GM19238 (cell line): ENCODE measurements at regions not wholly inside any gene's neighbourhood (a gene's known extent, or its start where the extent isn't known, plus 50 kb on each side); places are given as distances from the start of the nearest gene placed in this dataset.

Experiments used
- DNase-seq: peaks from one replicate; pipeline ENCODE4 v3.0.0; 2011; ENCODE audit warnings: low spot score; ENCODE audit not compliant: insufficient read length

DNA sequence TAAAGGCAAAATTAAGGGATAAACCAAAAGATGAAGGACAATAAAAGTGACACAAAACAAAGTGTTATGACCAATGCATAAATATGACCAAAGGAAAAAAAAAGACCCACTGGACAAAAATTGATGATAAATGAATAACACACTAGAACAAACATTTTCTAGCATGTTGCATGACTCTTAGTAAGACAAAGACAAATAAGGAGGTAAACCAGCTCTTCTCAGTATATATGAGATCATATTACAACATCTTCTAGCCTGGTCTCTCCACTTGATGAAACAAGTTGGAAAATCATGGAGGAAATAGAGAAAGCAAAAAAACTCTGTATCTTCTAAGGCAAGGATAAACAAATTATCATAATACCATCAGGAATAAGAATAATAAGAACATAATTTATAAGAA lies 163.9 kb upstream of the GBE1 start:
- no peak for DNase-seq

- no peak for DNase-seq
Measured at GRCh38 chr3:81923038-81923437, 161.6 kb upstream of the GBE1 start.

DNA sequence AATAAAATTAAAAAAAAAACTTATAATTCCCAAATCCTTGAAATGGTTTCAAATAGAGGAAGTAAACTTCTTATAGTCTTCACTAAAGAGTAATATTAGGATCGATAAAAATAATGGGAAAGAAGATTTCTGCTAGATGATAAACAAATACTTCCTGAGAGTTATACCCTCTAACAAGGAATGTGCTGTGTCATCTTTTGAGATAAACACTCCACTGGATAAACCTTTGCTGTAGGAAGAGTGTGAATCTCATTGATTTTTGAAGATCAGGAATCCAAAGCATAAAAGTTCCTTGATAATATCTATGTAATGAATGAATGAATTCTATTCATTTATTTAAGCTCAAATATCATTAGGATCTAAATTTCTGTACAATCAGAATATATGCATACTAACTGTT lies 161.0 kb upstream of the GBE1 start:
- no peak for DNase-seq

GRCh38 chr3:81920816-81921215 lies 159.4 kb upstream of the GBE1 start:
- DNase-seq, result no peak

- no peak for DNase-seq
Measured at GRCh38 chr3:81916890-81917289, 155.4 kb upstream of the GBE1 start.

DNA sequence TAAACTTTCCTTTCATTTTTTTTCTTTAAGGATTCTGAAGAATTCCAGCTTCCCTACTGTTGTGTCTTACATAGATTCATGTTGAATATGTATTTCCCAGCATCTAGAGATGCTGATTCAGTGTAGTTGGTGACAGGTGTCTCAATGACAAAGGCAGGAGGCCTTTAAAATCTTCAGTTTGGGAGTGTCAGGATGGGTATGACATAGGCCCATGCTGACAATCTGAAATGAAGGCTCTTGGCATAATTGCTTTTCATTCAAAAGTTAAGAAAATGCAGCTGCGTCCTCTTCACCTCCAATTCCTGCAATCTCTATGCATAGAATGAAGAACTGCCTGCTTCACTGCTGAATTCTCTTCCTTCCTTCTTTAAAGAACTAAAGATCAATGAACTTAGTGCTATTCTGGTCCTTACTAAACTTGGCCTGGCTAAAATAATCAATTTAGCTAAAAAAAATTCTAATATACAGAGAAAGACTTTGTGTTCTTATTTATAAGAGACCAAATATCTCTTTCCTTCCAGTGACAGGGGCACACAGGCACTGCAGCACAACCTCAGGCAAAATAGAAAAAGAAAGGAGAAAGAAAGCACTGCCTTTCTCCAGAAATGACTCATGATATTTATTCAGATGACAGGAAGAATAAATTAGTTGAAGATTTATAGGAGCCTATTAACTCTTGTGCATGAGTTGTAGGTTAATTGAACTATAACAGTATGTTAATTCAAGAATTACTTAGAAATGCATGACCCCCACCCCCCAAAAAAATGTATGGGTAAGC lies 152.6 kb upstream of the GBE1 start:
- no peak for DNase-seq

GRCh38 chr3:81911221-81911620 lies 149.8 kb upstream of the GBE1 start:
- no peak for DNase-seq

- no peak for DNase-seq
Measured at GRCh38 chr3:81910244-81910852, 148.9 kb upstream of the GBE1 start.

GRCh38 chr3:81909796-81910195 lies 148.4 kb upstream of the GBE1 start:
- DNase-seq, result no peak

GRCh38 chr3:81908561-81908960 lies 147.1 kb upstream of the GBE1 start:
- DNase-seq, result no peak

DNA sequence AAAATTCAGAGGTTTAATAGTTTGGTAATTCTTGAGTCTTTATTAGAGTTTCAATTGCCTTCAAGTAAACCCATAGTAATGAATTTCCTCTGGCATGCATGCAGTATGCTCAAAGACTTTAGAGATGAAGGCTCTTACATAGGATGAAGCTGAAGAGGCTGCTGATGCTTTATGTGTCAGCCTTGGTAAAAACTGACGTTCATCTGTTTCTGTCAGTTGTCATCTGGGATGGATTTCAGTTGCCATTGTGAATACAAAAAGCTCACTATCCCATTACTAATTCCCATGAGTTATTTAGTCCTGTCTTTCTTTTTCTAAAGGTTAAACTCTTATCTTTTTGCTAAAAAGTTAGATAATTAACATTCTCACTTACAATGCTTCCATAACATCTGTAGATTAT lies 136.9 kb upstream of the GBE1 start:
- DNase-seq, result no peak

- DNase-seq, result no peak
Measured at GRCh38 chr3:81894598-81894997, 133.2 kb upstream of the GBE1 start.

- no peak for DNase-seq
Measured at GRCh38 chr3:81891055-81891895, 129.8 kb upstream of the GBE1 start.

- DNase-seq, result no peak
Measured at GRCh38 chr3:81888914-81889557, 127.6 kb upstream of the GBE1 start.

DNA sequence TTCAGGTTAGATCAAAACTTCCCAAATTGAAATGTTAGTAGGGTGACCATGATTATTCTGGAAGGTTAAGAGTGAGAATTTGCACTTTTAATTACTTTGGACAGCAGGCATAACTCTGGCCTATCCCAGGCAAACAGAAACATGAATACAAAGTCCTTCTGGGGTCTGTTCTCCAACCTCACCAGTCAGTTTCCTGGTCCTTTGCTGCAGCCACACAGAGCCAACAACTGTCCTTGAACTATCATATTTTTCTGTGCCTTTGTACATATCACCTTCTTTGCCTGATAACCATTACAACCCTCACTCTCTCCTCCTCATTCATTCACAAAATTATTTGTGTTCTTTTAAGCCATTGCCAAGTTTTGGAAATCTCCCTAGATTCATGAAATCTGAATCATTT lies 126.0 kb upstream of the GBE1 start:
- no peak for DNase-seq

- no peak for DNase-seq
Measured at GRCh38 chr3:81886081-81886480, 124.6 kb upstream of the GBE1 start.

DNA sequence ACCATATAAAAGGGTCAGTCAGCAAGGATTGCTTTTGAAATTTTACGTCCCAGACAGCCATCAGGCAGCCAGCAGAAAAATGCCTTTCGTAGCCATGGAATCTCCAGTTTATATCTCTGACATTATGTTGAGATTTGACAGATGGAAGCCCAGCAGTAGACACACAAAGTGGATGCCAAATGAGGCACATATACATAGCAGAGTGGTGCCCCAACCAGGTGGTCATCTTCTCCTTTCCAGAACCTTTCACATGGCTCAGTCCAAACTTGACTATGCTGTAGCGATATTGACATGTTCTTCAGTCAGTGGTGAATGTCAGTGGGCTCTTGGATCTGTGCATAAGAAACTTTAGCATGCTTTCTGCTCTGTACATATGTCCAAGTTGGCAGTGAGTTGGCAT lies 123.3 kb upstream of the GBE1 start:
- DNase-seq, result no peak

GRCh38 chr3:81876826-81877225 lies 115.4 kb upstream of the GBE1 start:
- DNase-seq, result no peak

GRCh38 chr3:81874738-81875137 lies 113.3 kb upstream of the GBE1 start:
- no peak for DNase-seq

DNA sequence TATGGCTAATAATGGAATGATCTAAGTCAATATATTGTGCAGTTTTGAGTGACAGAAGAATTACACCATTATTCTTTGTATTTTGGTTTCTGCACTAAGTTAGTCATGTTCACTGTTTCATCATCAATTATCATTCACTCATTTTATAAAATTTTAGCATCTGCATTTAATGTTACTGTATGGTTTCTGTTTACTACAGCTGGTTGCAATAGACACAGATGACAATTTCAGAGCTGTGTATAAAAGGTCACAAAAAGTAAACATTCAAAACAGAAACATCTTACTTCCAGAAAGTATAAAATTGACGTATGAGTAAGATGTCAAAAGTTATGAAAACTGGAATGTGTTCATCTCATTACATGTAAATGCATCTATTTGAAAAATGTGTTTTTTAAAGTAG lies 111.1 kb upstream of the GBE1 start:
- no peak for DNase-seq

- no peak for DNase-seq
Measured at GRCh38 chr3:81871358-81872155, 110.1 kb upstream of the GBE1 start.
